ENCODE measurements at regions not wholly inside any gene's neighbourhood (a gene's known extent, or its start where the extent isn't known, plus 50 kb on each side); places are given as distances from the start of the nearest gene placed in this dataset.

GRCh38 chrX:125742811-125743210 is 423.1 kb downstream of the TEX13C start:
- Histone ChIP-seq H3K4me3 (replicated peaks in 1 of 4; ENCODE audit: control extremely low read depth in 1 of 4, insufficient read depth in 1 of 4, low read depth in 3 of 4, low read length in 4 of 4) (no peak overlapping the region), H3K4me1 (ENCODE audit: control insufficient read depth, extremely low read depth, insufficient read depth, low read length) (no peaks in the 10 kb centered on the region), H4K20me1 (ENCODE audit: control insufficient read depth, extremely low read depth, insufficient read depth, low read length) (no peaks in the 10 kb centered on the region), H3K9ac (ENCODE audit: insufficient read depth, low read length) (no peak overlapping the region), H3K36me3 (ENCODE audit: control insufficient read depth, insufficient read depth, low read length) (no peaks in the 10 kb centered on the region), H3K79me2 (ENCODE audit: control insufficient read depth, insufficient read depth, low read length) (no peaks in the 10 kb centered on the region), H3K27ac (ENCODE audit: insufficient read depth, low read length) (no peak overlapping the region), H3K9me3 (ENCODE audit: control insufficient read depth, insufficient read depth, low read depth, low read length) (no peaks in the 10 kb centered on the region), H2AFZ (ENCODE audit: low read length) (no peak overlapping the region), H3K27me3 (ENCODE audit: control insufficient read depth, insufficient read depth, low read length) (no peaks in the 10 kb centered on the region), H3K4me2 (ENCODE audit: extremely low read depth, insufficient read depth, low read length) (no peak overlapping the region)
- no peak for DNase-seq (ENCODE audit: low read depth in 2 of 2)
- no peak for TF ChIP-seq CTCF (conservative IDR thresholded peaks at IDR 0.05 in 1 of 2, IDR thresholded peaks at IDR 0.05 in 1 of 2; ENCODE audit: low read depth in 1 of 2, low read length in 2 of 2)
- no peak for TF ChIP-seq EZH2 (IDR thresholded peaks at IDR 0.05; ENCODE audit: low read length, missing control alignments)

GRCh38 chrX:125744914-125745313 is 421.2 kb downstream of the DCAF12L2 start:
- no peak overlapping the region for H3K9ac ChIP-seq (ENCODE audit: insufficient read depth, low read length)
- H3K9me3 ChIP-seq (ENCODE audit: control insufficient read depth, insufficient read depth, low read depth, low read length) = no peaks in the 10 kb centered on the region
- H3K36me3 ChIP-seq (ENCODE audit: control insufficient read depth, insufficient read depth, low read length) = no peaks in the 10 kb centered on the region
- DNase-seq (ENCODE audit: low read depth in 2 of 2) = no peak
- no peaks in the 10 kb centered on the region for H3K4me1 ChIP-seq (ENCODE audit: control insufficient read depth, extremely low read depth, insufficient read depth, low read length)
- no peaks in the 10 kb centered on the region for H3K27me3 ChIP-seq (ENCODE audit: control insufficient read depth, insufficient read depth, low read length)
- no peaks in the 10 kb centered on the region for H3K79me2 ChIP-seq (ENCODE audit: control insufficient read depth, insufficient read depth, low read length)
- H3K4me2 ChIP-seq (ENCODE audit: extremely low read depth, insufficient read depth, low read length) = no peak overlapping the region
- no peak overlapping the region for H2AFZ ChIP-seq (ENCODE audit: low read length)
- no peak overlapping the region for H3K4me3 ChIP-seq (replicated peaks in 1 of 4; ENCODE audit: control extremely low read depth in 1 of 4, insufficient read depth in 1 of 4, low read depth in 3 of 4, low read length in 4 of 4)
- H4K20me1 ChIP-seq (ENCODE audit: control insufficient read depth, extremely low read depth, insufficient read depth, low read length) = no peaks in the 10 kb centered on the region
- no peak overlapping the region for H3K27ac ChIP-seq (ENCODE audit: insufficient read depth, low read length)
- no peak for TF ChIP-seq CTCF (conservative IDR thresholded peaks at IDR 0.05 in 1 of 2, IDR thresholded peaks at IDR 0.05 in 1 of 2; ENCODE audit: low read depth in 1 of 2, low read length in 2 of 2)
- TF ChIP-seq EZH2 (IDR thresholded peaks at IDR 0.05; ENCODE audit: low read length, missing control alignments) = no peak

- Histone ChIP-seq H3K4me3 (replicated peaks in 1 of 4; ENCODE audit: control extremely low read depth in 1 of 4, insufficient read depth in 1 of 4, low read depth in 3 of 4, low read length in 4 of 4) (no peak overlapping the region), H3K79me2 (ENCODE audit: control insufficient read depth, insufficient read depth, low read length) (no peaks in the 10 kb centered on the region), H3K4me1 (ENCODE audit: control insufficient read depth, extremely low read depth, insufficient read depth, low read length) (no peaks in the 10 kb centered on the region), H3K27ac (ENCODE audit: insufficient read depth, low read length) (no peak overlapping the region), H4K20me1 (ENCODE audit: control insufficient read depth, extremely low read depth, insufficient read depth, low read length) (no peaks in the 10 kb centered on the region), H3K9me3 (ENCODE audit: control insufficient read depth, insufficient read depth, low read depth, low read length) (no peaks in the 10 kb centered on the region), H2AFZ (ENCODE audit: low read length) (no peak overlapping the region), H3K36me3 (ENCODE audit: control insufficient read depth, insufficient read depth, low read length) (no peaks in the 10 kb centered on the region), H3K4me2 (ENCODE audit: extremely low read depth, insufficient read depth, low read length) (no peak overlapping the region), H3K9ac (ENCODE audit: insufficient read depth, low read length) (no peak overlapping the region), H3K27me3 (ENCODE audit: control insufficient read depth, insufficient read depth, low read length) (no peaks in the 10 kb centered on the region)
- TF ChIP-seq CTCF (conservative IDR thresholded peaks at IDR 0.05 in 1 of 2, IDR thresholded peaks at IDR 0.05 in 1 of 2; ENCODE audit: low read depth in 1 of 2, low read length in 2 of 2) (no peak), EZH2 (IDR thresholded peaks at IDR 0.05; ENCODE audit: low read length, missing control alignments) (no peak)
- no peak for DNase-seq (ENCODE audit: low read depth in 2 of 2)
These were observed 408.1 kb downstream of the DCAF12L2 start for GRCh38 chrX:125757794-125758564.

Data from fibroblast of lung (primary cell).